WTC11 (cell line): ENCODE measurements at regions not wholly inside any gene's neighbourhood (a gene's known extent, or its start where the extent isn't known, plus 50 kb on each side); places are given as distances from the start of the nearest gene placed in this dataset.

Experiments
- ATAC-seq: fragments of 200-7000 bp; cut with Tn5 transposase; 2 replicates; pipeline ENCODE4 v1.10.0; 2021; ENCODE audit warnings: mild to moderate bottlenecking, moderate library complexity
- CTCF ChIA-PET: fragments of 300-600 bp; sonication (Branson Sonifier 250); formaldehyde crosslinking; loops from one replicate; lab custom pipeline; 2021; ENCODE audit warnings: antibody characterized with exemption; lab: Charles Lee
- POLR2A ChIA-PET: fragments of 350-600 bp; sonication (Branson Sonifier 250); formaldehyde crosslinking; loops from one replicate; lab custom pipeline; 2021; ENCODE audit warnings: antibody characterized with exemption; lab: Charles Lee
- DNase-seq: peaks from one replicate; pipeline ENCODE4 v3.0.0; 2021; ENCODE audit warnings: low spot score
- H3K27ac Mint-ChIP-seq: 2 replicates; pipeline ENCODE4 v1.8.0; 2021; ENCODE audit warnings: mixed read lengths
- H3K27me3 Mint-ChIP-seq: 2 replicates; pipeline ENCODE4 v1.8.0; 2021; ENCODE audit warnings: low read depth, mild to moderate bottlenecking, moderate library complexity, mixed read lengths
- H3K36me3 Mint-ChIP-seq: 2 replicates; pipeline ENCODE4 v1.8.0; 2021; ENCODE audit warnings: mixed read lengths
- H3K4me1 Mint-ChIP-seq: 2 replicates; pipeline ENCODE4 v1.8.0; 2022; ENCODE audit warnings: mixed read lengths
- H3K4me3 Mint-ChIP-seq: 2 replicates; pipeline ENCODE4 v1.8.0; 2021; ENCODE audit warnings: mild to moderate bottlenecking, moderate library complexity, mixed read lengths
- H3K9me3 Mint-ChIP-seq: 2 replicates; pipeline ENCODE4 v1.8.0; 2021; ENCODE audit warnings: mixed read lengths
- ELF4 ChIP-seq: sonication (generic); formaldehyde crosslinking; IDR thresholded peaks from 2 replicates; pipeline ENCODE4 v1.8.1; 2022; ENCODE audit warnings: low read depth, mild to moderate bottlenecking, moderate library complexity, missing genetic modification reagents
- ETV6 ChIP-seq: sonication (generic); formaldehyde crosslinking; IDR thresholded peaks from 2 replicates; pipeline ENCODE4 v1.8.1; 2022; ENCODE audit warnings: mild to moderate bottlenecking, missing genetic modification reagents
- FOXP1 ChIP-seq: sonication (generic); formaldehyde crosslinking; IDR thresholded peaks from 2 replicates; pipeline ENCODE4 v1.8.0; 2022; ENCODE audit warnings: missing genetic modification reagents, mild to moderate bottlenecking, moderate library complexity, borderline replicate concordance
- GTF2I ChIP-seq: fragments of 250-450 bp; sonication (Bioruptor Pico); conservative IDR thresholded peaks from 2 replicates; pipeline ENCODE4 v1.4.0; 2021; ENCODE audit warnings: mild to moderate bottlenecking
- IRF2 ChIP-seq: sonication (generic); formaldehyde crosslinking; IDR thresholded peaks from 2 replicates; pipeline ENCODE4 v1.8.0; 2022; ENCODE audit warnings: low read depth, missing genetic modification reagents, borderline replicate concordance
- MXD4 ChIP-seq: fragments of 250-450 bp; sonication (Bioruptor Pico); IDR thresholded peaks from 2 replicates; pipeline ENCODE4 v1.8.0; 2021; ENCODE audit warnings: mild to moderate bottlenecking, moderate library complexity, borderline replicate concordance
- NR2C2 ChIP-seq: sonication (generic); formaldehyde crosslinking; IDR thresholded peaks from 2 replicates; pipeline ENCODE4 v1.8.0; 2022; ENCODE audit warnings: mild to moderate bottlenecking, missing genetic modification reagents
- RELA ChIP-seq: sonication (generic); formaldehyde crosslinking; IDR thresholded peaks from 2 replicates; pipeline ENCODE4 v1.8.1; 2022; ENCODE audit warnings: missing genetic modification reagents, mild to moderate bottlenecking, borderline replicate concordance
- RORB ChIP-seq: fragments of 250-450 bp; sonication (Bioruptor Pico); IDR thresholded peaks from 2 replicates; pipeline ENCODE4 v1.9.0; 2021; ENCODE audit warnings: mild to moderate bottlenecking
- SMAD3 ChIP-seq: sonication (generic); formaldehyde crosslinking; IDR thresholded peaks from 2 replicates; pipeline ENCODE4 v1.8.0; 2022; ENCODE audit warnings: missing genetic modification reagents, mild to moderate bottlenecking, borderline replicate concordance
- ZNF138 ChIP-seq: sonication (generic); formaldehyde crosslinking; conservative IDR thresholded peaks from 2 replicates; pipeline ENCODE4 v1.8.1; 2022; ENCODE audit warnings: mild to moderate bottlenecking, moderate library complexity, missing genetic modification reagents
- ZNF232 ChIP-seq: sonication (generic); formaldehyde crosslinking; IDR thresholded peaks from 2 replicates; pipeline ENCODE4 v1.8.0; 2022; ENCODE audit warnings: mild to moderate bottlenecking, missing genetic modification reagents
- ZNF671 ChIP-seq: fragments of 250-450 bp; sonication (Bioruptor Pico); IDR thresholded peaks from 2 replicates; pipeline ENCODE4 v1.8.0; 2021; ENCODE audit warnings: mild to moderate bottlenecking
- TF ChIP-seq, protein P1 (sequence below): sonication (generic); formaldehyde crosslinking; IDR thresholded peaks from 2 replicates; pipeline ENCODE4 v1.8.1; 2022; ENCODE audit warnings: mild to moderate bottlenecking, missing genetic modification reagents, moderate library complexity, borderline replicate concordance
- TF ChIP-seq, protein P2 (sequence below): sonication (generic); formaldehyde crosslinking; IDR thresholded peaks from 2 replicates; pipeline ENCODE4 v1.8.1; 2023; ENCODE audit warnings: mild to moderate bottlenecking, missing genetic modification reagents, moderate library complexity
- TF ChIP-seq, protein P3 (sequence below): fragments of 250-450 bp; sonication (Bioruptor Pico); IDR thresholded peaks from 2 replicates; pipeline ENCODE4 v1.8.0; 2021; ENCODE audit warnings: mild to moderate bottlenecking
- TF ChIP-seq, protein P4 (sequence below): fragments of 250-450 bp; sonication (Bioruptor Pico); IDR thresholded peaks from 2 replicates; pipeline ENCODE4 v1.9.0; 2021; ENCODE audit warnings: moderate library complexity, mild to moderate bottlenecking, inconsistent platforms, borderline replicate concordance
- TF ChIP-seq, protein P5 (sequence below): fragments of 250-450 bp; sonication (Bioruptor Pico); IDR thresholded peaks from 2 replicates; pipeline ENCODE4 v1.9.0; 2021; ENCODE audit warnings: mild to moderate bottlenecking, borderline replicate concordance
- TF ChIP-seq, protein P6 (sequence below): sonication (generic); formaldehyde crosslinking; IDR thresholded peaks from 2 replicates; pipeline ENCODE4 v1.8.1; 2023; ENCODE audit warnings: mild to moderate bottlenecking, missing genetic modification reagents

DNA sequence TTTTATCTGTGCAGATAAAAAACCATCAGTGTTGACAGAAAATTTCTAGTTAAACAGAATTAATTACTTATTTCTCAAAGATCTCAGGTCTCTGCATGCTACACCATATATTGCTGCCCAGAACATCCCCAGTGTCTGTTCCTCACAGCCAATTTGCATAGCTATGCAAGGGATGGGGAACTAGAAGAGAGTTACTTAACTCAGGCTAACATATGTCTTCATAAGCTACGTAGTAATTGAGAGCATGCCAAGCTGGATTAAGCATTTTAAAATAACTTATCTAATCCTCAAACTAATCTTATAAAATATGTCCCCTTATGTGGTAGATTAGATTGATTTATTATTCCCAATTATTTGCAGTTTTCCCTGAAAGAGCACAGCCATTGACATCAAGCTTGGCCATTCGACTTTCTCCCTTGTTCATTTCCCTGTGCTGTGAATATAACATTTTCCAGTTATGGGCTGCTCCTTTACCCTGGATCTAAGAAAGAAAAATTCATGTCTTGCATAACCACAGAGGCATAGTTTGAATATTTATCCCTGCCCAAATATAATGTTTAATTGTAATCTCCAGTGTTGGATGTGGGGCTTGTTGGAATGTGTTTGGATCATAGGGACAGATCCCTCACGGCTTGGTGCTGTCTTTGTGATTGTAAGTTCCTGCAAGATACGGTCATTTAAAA, 69.1 kb downstream of the C11orf87 start:
- DNase-seq (no peak), ATAC-seq (peak; percentile 79)
- no peaks in the 10 kb centered on the region for H3K36me3 Mint-ChIP-seq
- H3K4me1 Mint-ChIP-seq, result 0 out of 2 replicates have a peak, but pooled peaks cover 2% of the 10 kb centered on the region
- POLR2A ChIA-PET, result no interaction called here
- H3K27ac Mint-ChIP-seq, result no peak overlapping the region
- H3K4me3 Mint-ChIP-seq, result no peak overlapping the region
- H3K9me3 Mint-ChIP-seq, result peaks cover 2% of the 10 kb centered on the region
- CTCF ChIA-PET, result interaction anchor here (0.5 to 0.8 kb wide), 4 partner anchors 11 to 209 kb away, joined by 3 read pairs; no protein-coding TSS in a partner anchor
- TF ChIP-seq, protein P1, sequence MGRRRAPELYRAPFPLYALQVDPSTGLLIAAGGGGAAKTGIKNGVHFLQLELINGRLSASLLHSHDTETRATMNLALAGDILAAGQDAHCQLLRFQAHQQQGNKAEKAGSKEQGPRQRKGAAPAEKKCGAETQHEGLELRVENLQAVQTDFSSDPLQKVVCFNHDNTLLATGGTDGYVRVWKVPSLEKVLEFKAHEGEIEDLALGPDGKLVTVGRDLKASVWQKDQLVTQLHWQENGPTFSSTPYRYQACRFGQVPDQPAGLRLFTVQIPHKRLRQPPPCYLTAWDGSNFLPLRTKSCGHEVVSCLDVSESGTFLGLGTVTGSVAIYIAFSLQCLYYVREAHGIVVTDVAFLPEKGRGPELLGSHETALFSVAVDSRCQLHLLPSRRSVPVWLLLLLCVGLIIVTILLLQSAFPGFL (CRISPR knock-in tag), result no peak
- TF ChIP-seq ZNF232 (CRISPR knock-in tag), result no peak
- TF ChIP-seq RORB (CRISPR knock-in tag), result no peak
- TF ChIP-seq ZNF671 (CRISPR knock-in tag), result no peak
- no peak for TF ChIP-seq ELF4 (CRISPR knock-in tag)
- TF ChIP-seq, protein P2, sequence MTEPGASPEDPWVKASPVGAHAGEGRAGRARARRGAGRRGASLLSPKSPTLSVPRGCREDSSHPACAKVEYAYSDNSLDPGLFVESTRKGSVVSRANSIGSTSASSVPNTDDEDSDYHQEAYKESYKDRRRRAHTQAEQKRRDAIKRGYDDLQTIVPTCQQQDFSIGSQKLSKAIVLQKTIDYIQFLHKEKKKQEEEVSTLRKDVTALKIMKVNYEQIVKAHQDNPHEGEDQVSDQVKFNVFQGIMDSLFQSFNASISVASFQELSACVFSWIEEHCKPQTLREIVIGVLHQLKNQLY (CRISPR knock-in tag), result no peak
- no peaks in the 10 kb centered on the region for H3K27me3 Mint-ChIP-seq

DNA sequence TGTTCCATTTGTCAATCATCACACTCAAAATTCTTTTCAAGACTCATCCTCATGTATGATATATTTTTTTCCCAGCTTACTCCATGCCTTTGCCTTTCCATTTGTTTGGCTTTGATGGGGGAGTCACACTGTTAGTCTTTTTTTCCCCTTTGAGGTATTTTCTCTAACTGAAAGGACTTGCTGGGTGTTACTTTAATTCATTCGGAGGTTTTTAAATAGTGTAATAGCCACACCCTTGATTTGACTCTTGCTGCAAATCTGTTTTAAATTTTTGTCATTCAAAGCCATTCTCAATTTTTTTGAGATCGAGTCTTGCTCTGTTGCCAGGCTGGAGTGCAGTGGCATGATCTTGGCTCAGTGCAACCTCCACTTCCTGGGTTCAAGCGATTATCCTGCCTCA, 84.1 kb downstream of the C11orf87 start:
- ChIA-PET POLR2A (no interaction called here), CTCF (no interaction called here)
- Mint-ChIP-seq H3K4me3 (no peak overlapping the region), H3K27ac (no peak overlapping the region), H3K9me3 (no peaks in the 10 kb centered on the region), H3K36me3 (no peaks in the 10 kb centered on the region), H3K27me3 (no peaks in the 10 kb centered on the region), H3K4me1 (no peaks in the 10 kb centered on the region)
- ATAC-seq (no peak), DNase-seq (no peak)
- TF ChIP-seq ETV6 (CRISPR knock-in tag) (no peak), SMAD3 (no peak), ZNF138 (CRISPR knock-in tag) (no peak), MXD4 (CRISPR knock-in tag) (no peak), IRF2 (no peak), NR2C2 (CRISPR knock-in tag) (no peak), RELA (CRISPR knock-in tag) (no peak), GTF2I (CRISPR knock-in tag) (no peak), FOXP1 (no peak)
- TF ChIP-seq, protein P3, sequence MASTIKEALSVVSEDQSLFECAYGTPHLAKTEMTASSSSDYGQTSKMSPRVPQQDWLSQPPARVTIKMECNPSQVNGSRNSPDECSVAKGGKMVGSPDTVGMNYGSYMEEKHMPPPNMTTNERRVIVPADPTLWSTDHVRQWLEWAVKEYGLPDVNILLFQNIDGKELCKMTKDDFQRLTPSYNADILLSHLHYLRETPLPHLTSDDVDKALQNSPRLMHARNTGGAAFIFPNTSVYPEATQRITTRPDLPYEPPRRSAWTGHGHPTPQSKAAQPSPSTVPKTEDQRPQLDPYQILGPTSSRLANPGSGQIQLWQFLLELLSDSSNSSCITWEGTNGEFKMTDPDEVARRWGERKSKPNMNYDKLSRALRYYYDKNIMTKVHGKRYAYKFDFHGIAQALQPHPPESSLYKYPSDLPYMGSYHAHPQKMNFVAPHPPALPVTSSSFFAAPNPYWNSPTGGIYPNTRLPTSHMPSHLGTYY (CRISPR knock-in tag), result no peak
- TF ChIP-seq, protein P4, sequence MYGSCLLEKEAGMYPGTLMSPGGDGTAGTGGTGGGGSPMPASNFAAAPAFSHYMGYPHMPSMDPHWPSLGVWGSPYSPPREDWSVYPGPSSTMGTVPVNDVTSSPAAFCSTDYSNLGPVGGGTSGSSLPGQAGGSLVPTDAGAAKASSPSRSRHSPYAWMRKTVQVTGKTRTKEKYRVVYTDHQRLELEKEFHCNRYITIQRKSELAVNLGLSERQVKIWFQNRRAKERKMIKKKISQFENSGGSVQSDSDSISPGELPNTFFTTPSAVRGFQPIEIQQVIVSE (CRISPR knock-in tag), result no peak
- TF ChIP-seq, protein P5, sequence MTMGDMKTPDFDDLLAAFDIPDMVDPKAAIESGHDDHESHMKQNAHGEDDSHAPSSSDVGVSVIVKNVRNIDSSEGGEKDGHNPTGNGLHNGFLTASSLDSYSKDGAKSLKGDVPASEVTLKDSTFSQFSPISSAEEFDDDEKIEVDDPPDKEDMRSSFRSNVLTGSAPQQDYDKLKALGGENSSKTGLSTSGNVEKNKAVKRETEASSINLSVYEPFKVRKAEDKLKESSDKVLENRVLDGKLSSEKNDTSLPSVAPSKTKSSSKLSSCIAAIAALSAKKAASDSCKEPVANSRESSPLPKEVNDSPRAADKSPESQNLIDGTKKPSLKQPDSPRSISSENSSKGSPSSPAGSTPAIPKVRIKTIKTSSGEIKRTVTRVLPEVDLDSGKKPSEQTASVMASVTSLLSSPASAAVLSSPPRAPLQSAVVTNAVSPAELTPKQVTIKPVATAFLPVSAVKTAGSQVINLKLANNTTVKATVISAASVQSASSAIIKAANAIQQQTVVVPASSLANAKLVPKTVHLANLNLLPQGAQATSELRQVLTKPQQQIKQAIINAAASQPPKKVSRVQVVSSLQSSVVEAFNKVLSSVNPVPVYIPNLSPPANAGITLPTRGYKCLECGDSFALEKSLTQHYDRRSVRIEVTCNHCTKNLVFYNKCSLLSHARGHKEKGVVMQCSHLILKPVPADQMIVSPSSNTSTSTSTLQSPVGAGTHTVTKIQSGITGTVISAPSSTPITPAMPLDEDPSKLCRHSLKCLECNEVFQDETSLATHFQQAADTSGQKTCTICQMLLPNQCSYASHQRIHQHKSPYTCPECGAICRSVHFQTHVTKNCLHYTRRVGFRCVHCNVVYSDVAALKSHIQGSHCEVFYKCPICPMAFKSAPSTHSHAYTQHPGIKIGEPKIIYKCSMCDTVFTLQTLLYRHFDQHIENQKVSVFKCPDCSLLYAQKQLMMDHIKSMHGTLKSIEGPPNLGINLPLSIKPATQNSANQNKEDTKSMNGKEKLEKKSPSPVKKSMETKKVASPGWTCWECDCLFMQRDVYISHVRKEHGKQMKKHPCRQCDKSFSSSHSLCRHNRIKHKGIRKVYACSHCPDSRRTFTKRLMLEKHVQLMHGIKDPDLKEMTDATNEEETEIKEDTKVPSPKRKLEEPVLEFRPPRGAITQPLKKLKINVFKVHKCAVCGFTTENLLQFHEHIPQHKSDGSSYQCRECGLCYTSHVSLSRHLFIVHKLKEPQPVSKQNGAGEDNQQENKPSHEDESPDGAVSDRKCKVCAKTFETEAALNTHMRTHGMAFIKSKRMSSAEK (CRISPR knock-in tag), result no peak
- TF ChIP-seq, protein P6, sequence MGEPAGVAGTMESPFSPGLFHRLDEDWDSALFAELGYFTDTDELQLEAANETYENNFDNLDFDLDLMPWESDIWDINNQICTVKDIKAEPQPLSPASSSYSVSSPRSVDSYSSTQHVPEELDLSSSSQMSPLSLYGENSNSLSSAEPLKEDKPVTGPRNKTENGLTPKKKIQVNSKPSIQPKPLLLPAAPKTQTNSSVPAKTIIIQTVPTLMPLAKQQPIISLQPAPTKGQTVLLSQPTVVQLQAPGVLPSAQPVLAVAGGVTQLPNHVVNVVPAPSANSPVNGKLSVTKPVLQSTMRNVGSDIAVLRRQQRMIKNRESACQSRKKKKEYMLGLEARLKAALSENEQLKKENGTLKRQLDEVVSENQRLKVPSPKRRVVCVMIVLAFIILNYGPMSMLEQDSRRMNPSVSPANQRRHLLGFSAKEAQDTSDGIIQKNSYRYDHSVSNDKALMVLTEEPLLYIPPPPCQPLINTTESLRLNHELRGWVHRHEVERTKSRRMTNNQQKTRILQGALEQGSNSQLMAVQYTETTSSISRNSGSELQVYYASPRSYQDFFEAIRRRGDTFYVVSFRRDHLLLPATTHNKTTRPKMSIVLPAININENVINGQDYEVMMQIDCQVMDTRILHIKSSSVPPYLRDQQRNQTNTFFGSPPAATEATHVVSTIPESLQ (CRISPR knock-in tag), result no peak
